HepG2 (cell line): ENCODE measurements at regions not wholly inside any gene's neighbourhood (a gene's known extent, or its start where the extent isn't known, plus 50 kb on each side); places are given as distances from the start of the nearest gene placed in this dataset.
"Not testable (repeated sequence)": the region's sequence is repeated elsewhere in the genome, so short reads cannot be mapped to it uniquely, and the experiment has no call there.

Source experiments
- ATAC-seq: fragments of 200-7000 bp; cut with Tn5 transposase; 3 replicates; pipeline ENCODE4 v1.9.1; 2020; ENCODE audit warnings: mild to moderate bottlenecking, moderate library complexity
- BruUV-seq: library from RNA; stranded (reverse); fragments of 400-500 nt; replicated peaks from 2 replicates; lab custom pipeline; 2021; lab: Mats Ljungman, UMichigan
- CTCF ChIA-PET: fragments of 300-600 bp; formaldehyde crosslinking; extraction: SDS; loops from one replicate; lab custom pipeline; 2021; ENCODE audit warnings: low total read pairs, inconsistent platforms, low intra/inter-chr PET ratio; lab: Yijun Ruan, JAX
- POLR2A ChIA-PET: fragments of 350-600 bp; sonication (Branson Sonifier 250); formaldehyde crosslinking; loops from one replicate; lab custom pipeline; 2020; ENCODE audit warnings: antibody characterized with exemption, inconsistent platforms; lab: Yijun Ruan, JAX
- DNase-seq: peaks from one replicate; pipeline ENCODE4 v3.0.0-alpha.2; 2015; ENCODE audit warnings: low spot score
- FAIRE-seq: peaks from 3 replicates; lab custom pipeline; 2011; peaks lifted over from hg19 to GRCh38; lab: Jason Lieb, UNC
- H2AFZ ChIP-seq: one replicate; pipeline ENCODE4 v1.6.1; 2011; ENCODE audit warnings: low read length, inconsistent platforms
- H3K27ac ChIP-seq: fragments of 300-600 bp; 3 replicates; pipeline ENCODE4 v1.8.0; 2011; ENCODE audit warnings: mixed run types, mild to moderate bottlenecking, mixed read lengths, low read length, inconsistent platforms; ENCODE audit not compliant: insufficient read depth; ENCODE audit errors: extremely low read length
- H3K27me3 ChIP-seq, 2 experiments: fragments of 200-600 bp in 1 of 2; 2 replicates in 1 of 2; 3 replicates in 1 of 2; pipeline versions ENCODE4 v1.6.0 to v1.8.0; 2011; ENCODE audit warnings: low read length in 2 of 2, mild to moderate bottlenecking in 2 of 2, moderate library complexity in 2 of 2, inconsistent platforms in 1 of 2; ENCODE audit not compliant: insufficient read depth in 2 of 2, control insufficient read depth in 1 of 2
- H3K36me3 ChIP-seq, 2 experiments: fragments of 200-600 bp in 1 of 2; replicated peaks in 1 of 2; 2 replicates in 1 of 2; 3 replicates in 1 of 2; pipeline versions ENCODE4 v1.5.1 to v1.8.0; 2011; ENCODE audit warnings: low read length in 2 of 2, inconsistent platforms in 1 of 2; ENCODE audit not compliant: insufficient read depth in 2 of 2, control insufficient read depth in 1 of 2
- H3K4me1 ChIP-seq: 2 replicates; pipeline ENCODE4 v1.5.1; 2012; ENCODE audit warnings: low read length, inconsistent platforms; ENCODE audit not compliant: insufficient read depth
- H3K4me2 ChIP-seq: 2 replicates; pipeline ENCODE4 v1.6.0; 2011; ENCODE audit warnings: low read depth, low read length, inconsistent platforms
- H3K4me3 ChIP-seq, 3 experiments: fragments of 200-600 bp in 1 of 3; sonication (generic), shearing (Covaris generic) in 1 of 3; replicated peaks in 1 of 3; 2 replicates each; pipeline ENCODE4 v1.5.1; 2011 to 2016; ENCODE audit warnings: low read length in 3 of 3, inconsistent platforms in 2 of 3, low read depth in 2 of 3, mild to moderate bottlenecking in 2 of 3, control low read depth in 1 of 3, mixed read lengths in 1 of 3; ENCODE audit not compliant: insufficient read depth in 1 of 3
- H3K79me2 ChIP-seq: one replicate; pipeline ENCODE4 v1.6.1; 2011; ENCODE audit warnings: low read length, inconsistent platforms; ENCODE audit not compliant: insufficient read depth
- H3K9ac ChIP-seq: 2 replicates; pipeline ENCODE4 v1.6.0; 2011; ENCODE audit warnings: mild to moderate bottlenecking, low read depth, low read length, inconsistent platforms; ENCODE audit not compliant: insufficient read depth
- H3K9me3 ChIP-seq: 2 replicates; pipeline ENCODE4 v1.5.1; 2012; ENCODE audit warnings: mild to moderate bottlenecking, low read length
- H4K20me1 ChIP-seq: 2 replicates; pipeline ENCODE4 v1.6.0; 2011; ENCODE audit warnings: inconsistent platforms, mild to moderate bottlenecking, low read length, moderate library complexity; ENCODE audit not compliant: insufficient read depth
- WGBS: methylation state at CpG from one replicate; pipeline ENCODE4 v1.1.6; 2017; ENCODE audit warnings: low lambda C conversion rate; 5-methylcytosine and 5-hydroxymethylcytosine counted together
- in situ Hi-C: cut with HindIII; loops from 2 replicates; pipeline ENCODE4 v1.10.0; 2017; ENCODE audit warnings: low pct_unique_long_range_greater_than_20kb; ENCODE audit not compliant: extremely low pct_ligation_motif_present
- intact Hi-C: fragments of 100-400 bp; cut with micrococcal nuclease; formaldehyde crosslinking; loops from one replicate; pipeline ENCODE4 v1.10.0; 2022; ENCODE audit not compliant: unreplicated experiment

- not testable (repeated sequence) for FAIRE-seq
- 36% methylated on average over 3 of the region's 3 CpGs for WGBS
Observed at GRCh38 chr7:76807588-76808100, 180.6 kb upstream of the POMZP3 start.

GRCh38 chr7:76806460-76806859, 179.4 kb upstream of the POMZP3 start:
- FAIRE-seq, POLR2A ChIA-PET: not testable (repeated sequence)

More at GRCh38 chr7:76807588-76808100, 180.6 kb upstream of the POMZP3 start:
- H3K4me3 ChIP-seq, ATAC-seq, H3K4me1 ChIP-seq, POLR2A ChIA-PET, in situ Hi-C loops, intact Hi-C loops, H3K36me3 ChIP-seq, BruUV-seq, DNase-seq, H3K9ac ChIP-seq, H3K27me3 ChIP-seq, H3K4me2 ChIP-seq, CTCF ChIA-PET, H2AFZ ChIP-seq, H3K27ac ChIP-seq, H3K9me3 ChIP-seq, H3K79me2 ChIP-seq, H4K20me1 ChIP-seq: not testable (repeated sequence)

GRCh38 chr7:76806010-76806409, 178.9 kb upstream of the POMZP3 start:
- H3K27me3 ChIP-seq, POLR2A ChIA-PET, H3K4me1 ChIP-seq, intact Hi-C loops, BruUV-seq, H3K9ac ChIP-seq, H3K79me2 ChIP-seq, H3K4me3 ChIP-seq, H3K27ac ChIP-seq, H3K36me3 ChIP-seq, DNase-seq, H4K20me1 ChIP-seq, H3K4me2 ChIP-seq, FAIRE-seq, in situ Hi-C loops, H3K9me3 ChIP-seq, H2AFZ ChIP-seq, CTCF ChIA-PET: not testable (repeated sequence)
- WGBS, result 18% methylated on average over 6 of the region's 6 CpGs
- peak; percentile 73 for ATAC-seq

More at GRCh38 chr7:76806460-76806859, 179.4 kb upstream of the POMZP3 start:
- H3K27me3 ChIP-seq, H2AFZ ChIP-seq, ATAC-seq, H3K4me1 ChIP-seq, H3K27ac ChIP-seq, in situ Hi-C loops, H3K9ac ChIP-seq, CTCF ChIA-PET, H3K9me3 ChIP-seq, intact Hi-C loops, DNase-seq, H3K36me3 ChIP-seq, BruUV-seq, H4K20me1 ChIP-seq, H3K79me2 ChIP-seq, H3K4me3 ChIP-seq, H3K4me2 ChIP-seq: not testable (repeated sequence)

GRCh38 chr7:76805262-76805661, 178.2 kb upstream of the POMZP3 start:
- not testable (repeated sequence) for H2AFZ ChIP-seq

More at GRCh38 chr7:76805262-76805661, 178.2 kb upstream of the POMZP3 start:
- H3K27ac ChIP-seq, CTCF ChIA-PET, H3K27me3 ChIP-seq, intact Hi-C loops, H3K4me3 ChIP-seq, H3K36me3 ChIP-seq, POLR2A ChIA-PET, H3K4me2 ChIP-seq, H3K9me3 ChIP-seq, DNase-seq, H4K20me1 ChIP-seq, H3K4me1 ChIP-seq, BruUV-seq, FAIRE-seq, ATAC-seq, in situ Hi-C loops, H3K9ac ChIP-seq, H3K79me2 ChIP-seq: not testable (repeated sequence)
- WGBS, result 0% methylated on average over 1 of the region's 1 CpG
